ENCODE measurements at regions not wholly inside any gene's neighbourhood (a gene's known extent, or its start where the extent isn't known, plus 50 kb on each side); places are given as distances from the start of the nearest gene placed in this dataset.

- Histone ChIP-seq H3K9me3 (ENCODE audit: low read length) (no peaks in the 10 kb centered on the region), H3K79me2 (replicated peaks; ENCODE audit: insufficient read depth, low read length) (no peaks in the 10 kb centered on the region), H3K9me2 (ENCODE audit: insufficient read depth, low read length) (no peaks in the 10 kb centered on the region), H3K27ac (ENCODE audit: low read length) (no peak overlapping the region), H3K9ac (ENCODE audit: low read length) (no peak overlapping the region), H4K20me1 (ENCODE audit: insufficient read depth) (no peaks in the 10 kb centered on the region), H3F3A (ENCODE audit: insufficient read depth, low read length, poor library complexity, severe bottlenecking) (no peaks in the 10 kb centered on the region), H3K36me3 (ENCODE audit: insufficient read depth, low read length) (no peaks in the 10 kb centered on the region), H3K27me3 (ENCODE audit: insufficient read depth, low read depth, low read length) (no peaks in the 10 kb centered on the region), H3K4me3 (ENCODE audit: low read length) (no peak overlapping the region), H3K4me2 (ENCODE audit: low read length) (no peak overlapping the region), H2AFZ (ENCODE audit: low read depth, low read length) (no peak overlapping the region)
- TF ChIP-seq TAF1 (IDR thresholded peaks at IDR 0.05; ENCODE audit: low read depth) (no peak), POLR2AphosphoS5 (IDR thresholded peaks at IDR 0.05) (no peak), MXI1 (conservative IDR thresholded peaks at IDR 0.05; ENCODE audit: poor library complexity, severe bottlenecking) (no peak), RAD21 (conservative IDR thresholded peaks at IDR 0.05) (no peak), SMC3 (conservative IDR thresholded peaks at IDR 0.05; ENCODE audit: poor library complexity) (no peak), EZH2 (IDR thresholded peaks at IDR 0.05; ENCODE audit: borderline replicate concordance, insufficient read depth, low read length, poor library complexity, severe bottlenecking) (no peak), CTCF (IDR thresholded peaks at IDR 0.05; ENCODE audit: poor library complexity, severe bottlenecking) (no peak), EP300 (conservative IDR thresholded peaks at IDR 0.05; ENCODE audit: poor library complexity, severe bottlenecking) (no peak)
- TF ChIP-seq, protein P1, sequence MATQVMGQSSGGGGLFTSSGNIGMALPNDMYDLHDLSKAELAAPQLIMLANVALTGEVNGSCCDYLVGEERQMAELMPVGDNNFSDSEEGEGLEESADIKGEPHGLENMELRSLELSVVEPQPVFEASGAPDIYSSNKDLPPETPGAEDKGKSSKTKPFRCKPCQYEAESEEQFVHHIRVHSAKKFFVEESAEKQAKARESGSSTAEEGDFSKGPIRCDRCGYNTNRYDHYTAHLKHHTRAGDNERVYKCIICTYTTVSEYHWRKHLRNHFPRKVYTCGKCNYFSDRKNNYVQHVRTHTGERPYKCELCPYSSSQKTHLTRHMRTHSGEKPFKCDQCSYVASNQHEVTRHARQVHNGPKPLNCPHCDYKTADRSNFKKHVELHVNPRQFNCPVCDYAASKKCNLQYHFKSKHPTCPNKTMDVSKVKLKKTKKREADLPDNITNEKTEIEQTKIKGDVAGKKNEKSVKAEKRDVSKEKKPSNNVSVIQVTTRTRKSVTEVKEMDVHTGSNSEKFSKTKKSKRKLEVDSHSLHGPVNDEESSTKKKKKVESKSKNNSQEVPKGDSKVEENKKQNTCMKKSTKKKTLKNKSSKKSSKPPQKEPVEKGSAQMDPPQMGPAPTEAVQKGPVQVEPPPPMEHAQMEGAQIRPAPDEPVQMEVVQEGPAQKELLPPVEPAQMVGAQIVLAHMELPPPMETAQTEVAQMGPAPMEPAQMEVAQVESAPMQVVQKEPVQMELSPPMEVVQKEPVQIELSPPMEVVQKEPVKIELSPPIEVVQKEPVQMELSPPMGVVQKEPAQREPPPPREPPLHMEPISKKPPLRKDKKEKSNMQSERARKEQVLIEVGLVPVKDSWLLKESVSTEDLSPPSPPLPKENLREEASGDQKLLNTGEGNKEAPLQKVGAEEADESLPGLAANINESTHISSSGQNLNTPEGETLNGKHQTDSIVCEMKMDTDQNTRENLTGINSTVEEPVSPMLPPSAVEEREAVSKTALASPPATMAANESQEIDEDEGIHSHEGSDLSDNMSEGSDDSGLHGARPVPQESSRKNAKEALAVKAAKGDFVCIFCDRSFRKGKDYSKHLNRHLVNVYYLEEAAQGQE (IDR thresholded peaks at IDR 0.05; ENCODE audit: borderline replicate concordance): no peak
Measured at GRCh38 chr13:106700439-106700838, 132.5 kb upstream of the ARGLU1 start.

- H2AFZ ChIP-seq (ENCODE audit: low read depth, low read length): no peak overlapping the region
- TF ChIP-seq EP300 (conservative IDR thresholded peaks at IDR 0.05; ENCODE audit: poor library complexity, severe bottlenecking): no peak
- no peak for TF ChIP-seq EZH2 (IDR thresholded peaks at IDR 0.05; ENCODE audit: borderline replicate concordance, insufficient read depth, low read length, poor library complexity, severe bottlenecking)
- TF ChIP-seq MXI1 (conservative IDR thresholded peaks at IDR 0.05; ENCODE audit: poor library complexity, severe bottlenecking): no peak
- TF ChIP-seq RAD21 (conservative IDR thresholded peaks at IDR 0.05): no peak
- no peak for TF ChIP-seq TAF1 (IDR thresholded peaks at IDR 0.05; ENCODE audit: low read depth)
- TF ChIP-seq POLR2AphosphoS5 (IDR thresholded peaks at IDR 0.05): no peak
- no peak for TF ChIP-seq SMC3 (conservative IDR thresholded peaks at IDR 0.05; ENCODE audit: poor library complexity)
- TF ChIP-seq, protein P1 (IDR thresholded peaks at IDR 0.05; ENCODE audit: borderline replicate concordance): no peak
- no peak for TF ChIP-seq CTCF (IDR thresholded peaks at IDR 0.05; ENCODE audit: poor library complexity, severe bottlenecking)
- H3K9me3 ChIP-seq (ENCODE audit: low read length): no peaks in the 10 kb centered on the region
- no peaks in the 10 kb centered on the region for H3K79me2 ChIP-seq (replicated peaks; ENCODE audit: insufficient read depth, low read length)
- H3K4me2 ChIP-seq (ENCODE audit: low read length): no peak overlapping the region
- H4K20me1 ChIP-seq (ENCODE audit: insufficient read depth): no peaks in the 10 kb centered on the region
- no peak overlapping the region for H3K27ac ChIP-seq (ENCODE audit: low read length)
- no peaks in the 10 kb centered on the region for H3K36me3 ChIP-seq (ENCODE audit: insufficient read depth, low read length)
- H3K4me3 ChIP-seq (ENCODE audit: low read length): no peak overlapping the region
- H3F3A ChIP-seq (ENCODE audit: insufficient read depth, low read length, poor library complexity, severe bottlenecking): no peaks in the 10 kb centered on the region
- H3K27me3 ChIP-seq (ENCODE audit: insufficient read depth, low read depth, low read length): no peaks in the 10 kb centered on the region
- no peaks in the 10 kb centered on the region for H3K9me2 ChIP-seq (ENCODE audit: insufficient read depth, low read length)
- no peak overlapping the region for H3K9ac ChIP-seq (ENCODE audit: low read length)
Measured at GRCh38 chr13:106700007-106700406, 132.1 kb upstream of the ARGLU1 start.

Data from neural cell (in vitro differentiated cells).